ENCODE measurements at regions not wholly inside any gene's neighbourhood (a gene's known extent, or its start where the extent isn't known, plus 50 kb on each side); places are given as distances from the start of the nearest gene placed in this dataset.

- TF ChIP-seq CTCF (IDR thresholded peaks at IDR 0.05) = no peak
- no peaks in the 10 kb centered on the region for H3K9me3 Mint-ChIP-seq
- no peaks in the 10 kb centered on the region for H3K36me3 Mint-ChIP-seq (ENCODE audit: low read depth)
- H3K4me3 Mint-ChIP-seq = no peak overlapping the region
- peaks cover 8% of the 10 kb centered on the region for H3K4me1 Mint-ChIP-seq
- DNase-seq = no peak
- no peaks in the 10 kb centered on the region for H3K27me3 Mint-ChIP-seq (ENCODE audit: low read depth, poor library complexity)
- no peak overlapping the region for H3K27ac Mint-ChIP-seq
Measured at GRCh38 chr1:187413405-187414169, 584.8 kb downstream of the PLA2G4A start.

GRCh38 chr1:187415065-187415464 is 586.3 kb downstream of the PLA2G4A start:
- TF ChIP-seq CTCF (IDR thresholded peaks at IDR 0.05) = no peak
- no peaks in the 10 kb centered on the region for H3K27me3 Mint-ChIP-seq (ENCODE audit: low read depth, poor library complexity)
- H3K27ac Mint-ChIP-seq = no peak overlapping the region
- no peaks in the 10 kb centered on the region for H3K9me3 Mint-ChIP-seq
- H3K36me3 Mint-ChIP-seq (ENCODE audit: low read depth) = no peaks in the 10 kb centered on the region
- DNase-seq = no peak
- H3K4me3 Mint-ChIP-seq = no peak overlapping the region
- H3K4me1 Mint-ChIP-seq = no peaks in the 10 kb centered on the region

- DNase-seq = no peak
- H3K27ac Mint-ChIP-seq = no peak overlapping the region
- no peaks in the 10 kb centered on the region for H3K9me3 Mint-ChIP-seq
- no peaks in the 10 kb centered on the region for H3K36me3 Mint-ChIP-seq (ENCODE audit: low read depth)
- H3K4me1 Mint-ChIP-seq = no peaks in the 10 kb centered on the region
- no peaks in the 10 kb centered on the region for H3K27me3 Mint-ChIP-seq (ENCODE audit: low read depth, poor library complexity)
- H3K4me3 Mint-ChIP-seq = no peak overlapping the region
- TF ChIP-seq CTCF (IDR thresholded peaks at IDR 0.05) = no peak
Measured at GRCh38 chr1:187417520-187417919, 588.8 kb downstream of the PLA2G4A start.

- no peaks in the 10 kb centered on the region for H3K9me3 Mint-ChIP-seq
- DNase-seq = no peak
- no peaks in the 10 kb centered on the region for H3K4me1 Mint-ChIP-seq
- no peak overlapping the region for H3K4me3 Mint-ChIP-seq
- no peaks in the 10 kb centered on the region for H3K36me3 Mint-ChIP-seq (ENCODE audit: low read depth)
- no peak overlapping the region for H3K27ac Mint-ChIP-seq
- peaks cover 2% of the 10 kb centered on the region for H3K27me3 Mint-ChIP-seq (ENCODE audit: low read depth, poor library complexity)
- TF ChIP-seq CTCF (IDR thresholded peaks at IDR 0.05) = no peak
Measured at GRCh38 chr1:187433598-187433997, 604.8 kb downstream of the PLA2G4A start.

GRCh38 chr1:187442603-187443002 is 613.9 kb downstream of the PLA2G4A start:
- no peak for TF ChIP-seq CTCF (IDR thresholded peaks at IDR 0.05)
- Mint-ChIP-seq H3K36me3 (ENCODE audit: low read depth) (no peaks in the 10 kb centered on the region), H3K4me3 (no peak overlapping the region), H3K27me3 (ENCODE audit: low read depth, poor library complexity) (no peaks in the 10 kb centered on the region), H3K27ac (no peak overlapping the region), H3K9me3 (no peaks in the 10 kb centered on the region), H3K4me1 (no peaks in the 10 kb centered on the region)
- DNase-seq = no peak

- Mint-ChIP-seq H3K9me3 (no peaks in the 10 kb centered on the region), H3K4me1 (no peaks in the 10 kb centered on the region), H3K36me3 (ENCODE audit: low read depth) (no peaks in the 10 kb centered on the region), H3K27ac (no peak overlapping the region), H3K27me3 (ENCODE audit: low read depth, poor library complexity) (no peaks in the 10 kb centered on the region), H3K4me3 (no peak overlapping the region)
- no peak for TF ChIP-seq CTCF (IDR thresholded peaks at IDR 0.05)
- DNase-seq = no peak
Measured at GRCh38 chr1:187443939-187444338, 615.2 kb downstream of the PLA2G4A start.

Data from nephron progenitor cell (in vitro differentiated cells).